Activated naive CD8-positive, alpha-beta T cell treated with anti-CD3 and anti-CD28 coated beads for 36 hours (primary cell): ENCODE measurements at regions not wholly inside any gene's neighbourhood (a gene's known extent, or its start where the extent isn't known, plus 50 kb on each side); places are given as distances from the start of the nearest gene placed in this dataset.

ENCODE experiments used
- DNase-seq: peaks from one replicate; pipeline ENCODE4 v3.0.0; 2021
- H3K27ac Mint-ChIP-seq: one replicate; pipeline ENCODE4 v1.8.0; 2022; ENCODE audit warnings: mild to moderate bottlenecking, moderate library complexity, mixed read lengths
- H3K27me3 Mint-ChIP-seq: one replicate; pipeline ENCODE4 v1.8.0; 2022; ENCODE audit warnings: mild to moderate bottlenecking, mixed read lengths
- H3K36me3 Mint-ChIP-seq: one replicate; pipeline ENCODE4 v1.8.0; 2021; ENCODE audit warnings: mild to moderate bottlenecking, mixed read lengths
- H3K4me1 Mint-ChIP-seq: one replicate; pipeline ENCODE4 v1.8.0; 2021; ENCODE audit warnings: mixed read lengths
- H3K4me3 Mint-ChIP-seq: one replicate; pipeline ENCODE4 v1.8.0; 2022; ENCODE audit warnings: mild to moderate bottlenecking, moderate library complexity, mixed read lengths
- H3K9me3 Mint-ChIP-seq: one replicate; pipeline ENCODE4 v1.8.0; 2022; ENCODE audit warnings: mixed read lengths

DNA sequence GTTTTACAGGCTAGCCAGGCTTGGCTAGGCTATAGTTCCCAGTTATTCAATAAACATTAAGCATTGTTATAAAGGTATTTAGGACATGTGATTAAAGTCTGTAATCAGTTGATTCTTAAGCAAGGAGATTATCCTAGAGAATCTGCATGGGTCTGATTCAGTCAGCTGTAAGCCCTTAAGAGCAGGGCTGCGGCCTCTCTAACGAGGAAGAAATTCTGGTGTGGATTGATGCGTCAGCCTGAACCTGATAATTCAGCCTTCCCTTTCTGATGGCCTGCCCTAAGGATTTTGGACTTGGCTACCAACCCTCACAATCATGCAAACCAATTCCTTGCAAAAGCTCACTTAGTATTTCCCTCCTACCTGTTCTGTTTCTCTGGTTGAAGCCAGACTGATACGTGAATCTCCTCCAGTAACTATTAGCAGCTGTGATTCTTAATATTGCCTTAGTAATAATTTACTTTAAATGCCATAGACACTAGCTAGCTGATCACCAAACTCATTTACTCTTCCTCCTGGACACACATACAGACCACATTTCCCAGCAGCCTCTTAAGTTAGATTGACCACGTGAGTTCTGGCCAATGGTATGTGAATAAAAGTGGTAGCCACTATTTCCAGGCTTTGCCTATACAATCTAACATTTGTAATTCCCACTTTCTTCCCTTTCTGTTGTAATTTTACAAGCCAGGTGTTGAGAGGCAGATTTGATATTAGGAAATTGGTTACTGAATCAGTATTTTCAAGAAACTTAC, 678.0 kb upstream of the INTU start:
- Mint-ChIP-seq H3K27ac (no peak overlapping the region), H3K27me3 (no peaks in the 10 kb centered on the region), H3K36me3 (no peaks in the 10 kb centered on the region), H3K9me3 (peaks cover 3% of the 10 kb centered on the region), H3K4me1 (no peaks in the 10 kb centered on the region), H3K4me3 (no peak overlapping the region)
- no peak for DNase-seq

DNA sequence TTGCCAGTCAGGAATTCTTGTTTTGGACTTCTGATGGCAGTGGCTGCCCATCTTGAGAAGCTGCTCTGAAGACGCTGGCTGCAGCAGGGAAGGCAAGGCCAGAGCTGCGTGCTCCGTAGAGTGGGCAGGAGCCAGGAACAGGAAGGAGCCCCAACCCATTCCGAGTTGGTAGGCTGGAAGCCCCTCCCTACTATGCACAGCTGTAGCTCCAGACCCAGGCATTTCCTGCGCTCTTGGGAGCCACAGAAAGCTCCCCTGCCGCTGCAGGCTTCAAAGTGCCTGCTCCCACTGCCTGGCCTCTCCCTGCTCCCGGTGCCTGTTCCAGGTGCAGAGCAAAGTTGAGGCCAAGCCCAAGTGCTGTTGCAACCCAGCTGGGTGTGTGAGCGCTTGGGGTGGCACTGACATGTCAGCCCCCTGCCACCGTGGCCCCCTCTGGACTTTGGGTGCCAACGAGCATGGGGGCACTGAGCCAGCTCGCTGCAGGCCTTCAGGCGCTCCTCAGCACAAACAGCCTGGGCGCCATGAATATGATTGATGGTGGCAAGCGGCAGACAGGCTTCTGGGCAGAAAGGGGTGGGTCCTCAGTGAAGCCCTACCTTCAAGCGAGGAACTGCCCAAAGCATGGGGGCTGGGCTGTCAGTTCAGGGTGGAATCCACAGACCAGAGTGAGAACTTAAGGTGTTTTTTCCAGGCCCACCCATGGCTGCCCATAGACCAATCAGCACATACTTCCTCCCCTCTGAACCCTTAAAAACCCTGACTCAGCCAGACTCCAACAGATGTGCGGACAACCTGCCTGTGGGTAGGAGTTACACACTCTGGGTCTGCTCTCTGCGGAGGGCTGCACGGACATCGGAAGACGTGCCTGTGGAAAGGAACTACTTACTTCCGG, 677.2 kb upstream of the INTU start:
- no peak for DNase-seq
- H3K27me3 Mint-ChIP-seq: no peaks in the 10 kb centered on the region
- no peaks in the 10 kb centered on the region for H3K4me1 Mint-ChIP-seq

DNA sequence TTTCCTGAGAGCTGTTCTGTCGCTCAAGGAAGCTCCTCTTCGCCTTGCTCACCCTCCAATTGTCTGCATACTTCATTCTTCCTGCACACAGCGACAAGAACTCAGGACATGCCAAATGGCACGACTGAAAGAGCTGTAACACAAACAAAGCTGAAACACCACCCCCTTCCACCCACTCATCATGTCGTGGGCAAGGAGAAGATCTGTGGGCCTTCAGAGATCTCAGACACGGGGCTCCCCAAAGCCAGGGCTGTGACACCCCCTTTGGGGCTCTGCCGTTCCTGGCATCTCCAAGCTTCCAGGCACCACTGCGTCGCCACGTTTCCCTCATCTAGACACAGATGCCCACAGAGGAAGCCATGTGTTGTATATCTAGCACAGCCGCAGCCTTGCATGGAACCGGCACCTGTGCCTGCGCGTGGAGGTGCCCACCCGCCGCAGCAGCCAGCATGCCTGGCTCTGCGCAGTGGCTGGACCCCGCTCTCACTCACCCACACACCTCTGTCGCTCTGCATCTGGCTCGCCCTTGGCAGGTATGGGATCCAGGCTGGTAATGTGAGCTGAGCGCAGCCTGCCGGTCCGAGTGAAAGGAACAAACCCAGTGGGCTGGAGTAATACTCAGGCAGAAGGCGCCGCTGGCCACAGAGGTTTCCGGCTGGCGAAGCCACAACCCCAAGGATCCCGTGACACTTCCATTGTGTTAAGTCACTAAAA, 676.4 kb upstream of the INTU start:
- Mint-ChIP-seq H3K4me3 (no peak overlapping the region), H3K27me3 (no peaks in the 10 kb centered on the region), H3K27ac (no peak overlapping the region), H3K4me1 (no peaks in the 10 kb centered on the region), H3K36me3 (no peaks in the 10 kb centered on the region), H3K9me3 (peaks cover 3% of the 10 kb centered on the region)
- no peak for DNase-seq

More for the DNA sequence above, 677.2 kb upstream of the INTU start:
- H3K36me3 Mint-ChIP-seq: no peaks in the 10 kb centered on the region
- H3K27ac Mint-ChIP-seq: no peak overlapping the region
- H3K4me3 Mint-ChIP-seq: no peak overlapping the region
- H3K9me3 Mint-ChIP-seq: peaks cover 3% of the 10 kb centered on the region

DNA sequence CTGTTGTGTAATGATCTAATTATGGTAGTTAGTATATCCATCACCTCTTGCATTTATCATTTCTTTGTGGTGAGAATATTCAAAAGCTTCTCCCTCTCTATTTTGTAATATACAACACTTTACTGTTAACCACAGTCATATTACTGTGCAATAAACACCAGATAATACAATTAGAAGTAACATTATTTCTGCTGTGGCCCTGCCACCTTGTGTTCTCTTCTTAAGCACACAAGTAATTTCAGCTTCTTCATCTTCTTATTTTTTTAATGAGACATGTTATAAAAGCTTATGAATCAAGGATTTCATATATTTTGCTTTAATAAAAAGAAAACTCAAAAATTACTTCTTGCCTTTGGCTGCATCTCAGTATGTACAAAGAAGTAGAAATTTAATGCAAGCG, 675.2 kb upstream of the INTU start:
- H3K36me3 Mint-ChIP-seq: no peaks in the 10 kb centered on the region
- no peak overlapping the region for H3K27ac Mint-ChIP-seq
- H3K4me3 Mint-ChIP-seq: no peak overlapping the region

DNA sequence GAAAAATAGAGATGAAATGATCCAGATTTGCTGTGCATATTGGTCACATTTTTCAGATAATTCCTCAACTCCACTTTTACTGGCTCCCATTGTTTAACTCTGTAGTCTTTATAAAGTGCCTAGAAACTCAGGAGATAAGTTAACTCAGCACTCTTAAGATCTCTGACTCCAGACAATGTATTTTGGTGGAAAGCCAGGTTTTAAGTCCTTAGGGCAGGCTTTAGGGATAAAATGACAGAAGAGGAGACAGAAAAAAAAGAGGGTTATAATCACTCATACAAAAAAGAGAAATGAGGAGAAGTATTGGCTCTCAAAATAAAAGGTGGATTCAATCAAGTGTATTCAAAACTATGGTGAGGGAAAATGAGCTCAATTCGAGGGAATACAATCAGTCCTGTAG, 674.8 kb upstream of the INTU start:
- DNase-seq: no peak
- Mint-ChIP-seq H3K27ac (no peak overlapping the region), H3K36me3 (no peaks in the 10 kb centered on the region), H3K9me3 (peaks cover 1% of the 10 kb centered on the region), H3K27me3 (no peaks in the 10 kb centered on the region), H3K4me3 (no peak overlapping the region), H3K4me1 (no peaks in the 10 kb centered on the region)

More for the DNA sequence above, 675.2 kb upstream of the INTU start:
- no peaks in the 10 kb centered on the region for H3K27me3 Mint-ChIP-seq
- peaks cover 1% of the 10 kb centered on the region for H3K9me3 Mint-ChIP-seq
- DNase-seq: no peak
- no peaks in the 10 kb centered on the region for H3K4me1 Mint-ChIP-seq

DNA sequence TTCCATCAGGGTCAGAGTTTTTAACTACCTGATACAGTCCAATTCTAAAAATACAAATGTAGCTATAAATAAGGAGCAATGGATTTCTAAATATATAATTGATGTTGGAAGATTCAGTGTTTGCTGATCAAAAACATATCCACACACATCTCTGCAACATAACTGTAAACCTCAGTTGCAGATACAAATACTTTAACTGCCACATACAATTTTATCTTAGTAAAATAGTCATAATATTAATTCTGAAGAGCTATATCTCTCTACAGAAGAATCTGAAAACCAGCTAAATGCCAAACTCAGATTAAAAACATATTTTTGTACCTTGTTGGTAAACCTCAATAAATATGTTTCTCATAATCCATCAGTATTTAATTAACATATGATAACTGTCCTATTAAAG, 674.3 kb upstream of the INTU start:
- Mint-ChIP-seq H3K27ac (no peak overlapping the region), H3K4me1 (no peaks in the 10 kb centered on the region), H3K9me3 (peaks cover 1% of the 10 kb centered on the region), H3K36me3 (no peaks in the 10 kb centered on the region), H3K27me3 (no peaks in the 10 kb centered on the region), H3K4me3 (no peak overlapping the region)
- DNase-seq: no peak

- Mint-ChIP-seq H3K4me3 (no peak overlapping the region), H3K27ac (no peak overlapping the region), H3K4me1 (no peaks in the 10 kb centered on the region), H3K9me3 (peaks cover 1% of the 10 kb centered on the region), H3K36me3 (no peaks in the 10 kb centered on the region), H3K27me3 (no peaks in the 10 kb centered on the region)
- no peak for DNase-seq
Measured at GRCh38 chr4:126959056-126959745, 673.6 kb upstream of the INTU start.

DNA sequence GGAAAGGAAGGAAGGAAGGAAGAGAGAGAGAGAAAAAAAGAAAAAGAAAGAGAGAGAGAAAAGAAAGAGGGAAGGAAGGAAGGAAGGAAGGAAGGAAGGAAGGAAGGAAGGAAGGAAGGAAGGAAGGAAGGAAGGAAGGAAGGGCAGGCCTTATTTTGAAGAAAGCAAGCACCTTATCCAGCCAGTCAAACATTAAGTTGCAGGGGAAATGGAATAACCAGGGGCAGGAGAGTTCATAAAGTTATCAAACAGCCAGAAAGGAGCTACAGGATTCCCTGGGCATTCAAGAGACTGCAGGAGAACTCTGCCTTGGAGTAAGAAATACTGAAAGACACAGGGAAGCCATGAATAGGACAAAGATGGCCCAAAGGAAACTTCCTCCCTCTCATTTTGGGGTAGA, 672.0 kb upstream of the INTU start:
- H3K4me3 Mint-ChIP-seq: no peak overlapping the region
- H3K27ac Mint-ChIP-seq: no peak overlapping the region
- no peak for DNase-seq
- peaks cover 3% of the 10 kb centered on the region for H3K9me3 Mint-ChIP-seq
- H3K36me3 Mint-ChIP-seq: no peaks in the 10 kb centered on the region
- H3K27me3 Mint-ChIP-seq: no peaks in the 10 kb centered on the region
- no peaks in the 10 kb centered on the region for H3K4me1 Mint-ChIP-seq

DNA sequence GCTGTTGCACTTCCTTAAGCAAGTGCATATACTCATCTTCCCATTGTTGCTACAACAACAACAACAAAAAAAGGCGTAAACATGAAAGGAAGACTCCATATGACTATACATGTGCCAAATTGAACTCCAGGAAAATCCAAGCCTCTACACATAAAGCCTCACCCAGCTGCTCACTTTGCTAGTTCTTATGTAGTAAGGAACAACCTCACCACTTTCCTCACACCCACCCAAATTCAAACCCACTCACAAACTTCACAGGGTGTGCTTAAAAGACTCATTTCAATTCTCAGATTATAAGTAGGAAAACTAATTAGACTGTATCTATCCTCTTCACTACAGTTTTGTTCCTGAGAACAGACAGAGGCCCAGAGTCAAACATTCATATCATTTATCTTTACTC, 671.1 kb upstream of the INTU start:
- DNase-seq: no peak
- H3K27ac Mint-ChIP-seq: no peak overlapping the region
- H3K4me3 Mint-ChIP-seq: no peak overlapping the region
- H3K36me3 Mint-ChIP-seq: no peaks in the 10 kb centered on the region
- no peaks in the 10 kb centered on the region for H3K27me3 Mint-ChIP-seq
- H3K9me3 Mint-ChIP-seq: peaks cover 2% of the 10 kb centered on the region
- no peaks in the 10 kb centered on the region for H3K4me1 Mint-ChIP-seq

- H3K36me3 Mint-ChIP-seq: no peaks in the 10 kb centered on the region
- H3K9me3 Mint-ChIP-seq: peaks cover 5% of the 10 kb centered on the region
- H3K4me3 Mint-ChIP-seq: no peak overlapping the region
- H3K27me3 Mint-ChIP-seq: no peaks in the 10 kb centered on the region
- H3K27ac Mint-ChIP-seq: no peak overlapping the region
- no peaks in the 10 kb centered on the region for H3K4me1 Mint-ChIP-seq
- no peak for DNase-seq
Measured at GRCh38 chr4:126965877-126966276, 666.9 kb upstream of the INTU start.

GRCh38 chr4:126969360-126970235, 663.2 kb upstream of the INTU start:
- Mint-ChIP-seq H3K9me3 (peaks cover 3% of the 10 kb centered on the region), H3K4me1 (no peaks in the 10 kb centered on the region), H3K27me3 (no peaks in the 10 kb centered on the region), H3K4me3 (no peak overlapping the region), H3K36me3 (no peaks in the 10 kb centered on the region), H3K27ac (no peak overlapping the region)
- no peak for DNase-seq

GRCh38 chr4:126973201-126973600, 659.6 kb upstream of the INTU start:
- no peak overlapping the region for H3K4me3 Mint-ChIP-seq
- H3K36me3 Mint-ChIP-seq: no peaks in the 10 kb centered on the region
- no peaks in the 10 kb centered on the region for H3K27me3 Mint-ChIP-seq
- no peaks in the 10 kb centered on the region for H3K4me1 Mint-ChIP-seq
- no peak for DNase-seq
- H3K9me3 Mint-ChIP-seq: no peaks in the 10 kb centered on the region
- H3K27ac Mint-ChIP-seq: no peak overlapping the region

DNA sequence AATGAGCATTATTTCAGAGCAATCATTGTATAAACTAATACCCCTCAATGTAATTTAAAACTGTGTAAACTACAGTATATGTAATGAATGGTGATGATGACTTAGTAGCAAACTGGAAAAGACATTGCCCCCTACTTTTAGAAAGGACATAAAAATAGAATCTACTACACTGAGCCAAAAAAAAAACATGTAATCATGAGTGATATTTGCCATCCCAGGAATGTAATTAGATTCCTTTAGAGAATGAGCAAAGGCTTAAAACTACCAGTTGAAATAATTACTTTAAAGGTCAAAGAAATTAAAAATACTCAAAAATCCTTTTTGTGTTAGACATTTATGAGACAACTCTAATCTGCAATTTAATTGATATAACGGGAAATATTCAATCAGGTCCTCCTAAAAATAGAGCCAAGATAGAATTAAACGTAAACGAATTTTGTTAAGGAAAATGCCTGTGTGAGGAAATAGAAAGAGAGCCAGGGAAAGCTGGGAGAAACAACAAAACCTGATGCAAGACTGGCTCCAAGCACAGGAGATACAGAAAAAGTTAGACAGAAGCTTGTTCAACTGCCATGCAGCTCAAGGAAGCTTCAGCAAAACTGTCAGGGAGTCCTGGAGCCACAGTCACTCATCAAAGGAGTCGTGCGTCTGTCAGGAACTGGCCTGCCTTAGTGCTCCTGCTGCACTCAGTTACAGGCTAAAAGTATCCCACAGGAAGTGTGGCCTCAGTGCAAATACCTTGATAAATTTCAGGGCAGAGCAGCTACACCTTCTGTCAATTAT, 655.7 kb upstream of the INTU start:
- no peak for DNase-seq
- no peaks in the 10 kb centered on the region for H3K4me1 Mint-ChIP-seq
- no peaks in the 10 kb centered on the region for H3K27me3 Mint-ChIP-seq
- no peaks in the 10 kb centered on the region for H3K36me3 Mint-ChIP-seq
- no peak overlapping the region for H3K27ac Mint-ChIP-seq
- H3K4me3 Mint-ChIP-seq: no peak overlapping the region
- peaks cover 2% of the 10 kb centered on the region for H3K9me3 Mint-ChIP-seq
